H1 (cell line): ENCODE measurements at regions not wholly inside any gene's neighbourhood (a gene's known extent, or its start where the extent isn't known, plus 50 kb on each side); places are given as distances from the start of the nearest gene placed in this dataset.

ENCODE experiments used
- CTCF ChIA-PET: fragments of 300-600 bp; sonication (Branson Sonifier 250); formaldehyde crosslinking; loops from one replicate; lab custom pipeline; 2021; ENCODE audit not compliant: partially characterized antibody; lab: Charles Lee
- POLR2A ChIA-PET: fragments of 300-600 bp; sonication (Branson Sonifier 250); formaldehyde crosslinking; loops from one replicate; lab custom pipeline; 2021; ENCODE audit warnings: inconsistent platforms; ENCODE audit not compliant: partially characterized antibody; lab: Charles Lee
- DNase-seq, 2 experiments: peaks; one replicate each; pipeline versions ENCODE4 v3.0.0 to v3.0.0-alpha.2; 2010 to 2022; ENCODE audit warnings: low spot score in 2 of 2, low read depth in 1 of 2, mixed read lengths in 1 of 2
- FAIRE-seq: peaks from 2 replicates; lab custom pipeline; 2011; peaks lifted over from hg19 to GRCh38; lab: Jason Lieb, UNC
- H2AFZ ChIP-seq: 2 replicates; pipeline ENCODE4 v1.8.1; 2012; ENCODE audit warnings: low read length, inconsistent platforms
- H2AK5ac ChIP-seq: 2 replicates; pipeline ENCODE4 v1.6.1; 2013; ENCODE audit warnings: low read depth, low read length
- H2BK120ac ChIP-seq: replicated peaks from 2 replicates; pipeline ENCODE3; 2013; ENCODE audit warnings: low read depth, low read length, inconsistent platforms
- H2BK12ac ChIP-seq: 2 replicates; pipeline ENCODE4 v1.6.1; 2013; ENCODE audit warnings: low read depth, low read length
- H2BK15ac ChIP-seq: 2 replicates; pipeline ENCODE4 v1.6.1; 2013; ENCODE audit warnings: low read length
- H2BK20ac ChIP-seq: 2 replicates; pipeline ENCODE4 v1.6.1; 2013; ENCODE audit warnings: low read length
- H2BK5ac ChIP-seq: 2 replicates; pipeline ENCODE4 v1.6.1; 2013; ENCODE audit warnings: low read depth, low read length
- H3K14ac ChIP-seq: 2 replicates; pipeline ENCODE4 v1.6.1; 2013; ENCODE audit warnings: inconsistent platforms; ENCODE audit not compliant: insufficient read length
- H3K18ac ChIP-seq: 2 replicates; pipeline ENCODE4 v1.6.1; 2013; ENCODE audit warnings: low read length; ENCODE audit errors: extremely low read depth
- H3K23ac ChIP-seq: 2 replicates; pipeline ENCODE4 v1.6.1; 2013; ENCODE audit warnings: inconsistent platforms; ENCODE audit not compliant: insufficient read length
- H3K23me2 ChIP-seq: 2 replicates; pipeline ENCODE4 v1.6.1; 2013; ENCODE audit warnings: low read depth, low read length
- H3K27ac ChIP-seq: 2 replicates; pipeline ENCODE4 v1.6.1; 2011; ENCODE audit warnings: low read depth, low read length, inconsistent platforms
- H3K27me3 ChIP-seq, 4 experiments: replicated peaks in 1 of 4; 1 replicate in 1 of 4; 2 replicates in 3 of 4; pipeline versions ENCODE4 v1.6.1 to v1.8.1; 2011 to 2013; ENCODE audit warnings: low read length in 3 of 4, mild to moderate bottlenecking in 3 of 4, inconsistent platforms in 2 of 4, mixed read lengths in 2 of 4, moderate library complexity in 1 of 4; ENCODE audit not compliant: control insufficient read depth in 3 of 4, insufficient read depth in 3 of 4; ENCODE audit errors: extremely low read depth in 1 of 4
- H3K36me3 ChIP-seq, 4 experiments: 2 replicates each; pipeline versions ENCODE4 v1.6.1 to v1.8.1; 2011 to 2013; ENCODE audit warnings: mild to moderate bottlenecking in 4 of 4, low read length in 3 of 4, moderate library complexity in 2 of 4, control low read depth in 1 of 4, inconsistent platforms in 1 of 4; ENCODE audit not compliant: insufficient read depth in 4 of 4, control insufficient read depth in 2 of 4
- H3K4ac ChIP-seq: replicated peaks from 2 replicates; pipeline ENCODE3; 2013; ENCODE audit warnings: low read length, low read depth, mixed read lengths, inconsistent platforms; ENCODE audit not compliant: insufficient read length
- H3K4me1 ChIP-seq, 4 experiments: replicated peaks in 1 of 4; 1 replicate in 1 of 4; 2 replicates in 3 of 4; pipeline versions ENCODE4 v1.6.1 to v1.8.1; 2011 to 2013; ENCODE audit warnings: low read length in 3 of 4, inconsistent platforms in 2 of 4, mixed read lengths in 1 of 4; ENCODE audit not compliant: insufficient read depth in 4 of 4, control insufficient read depth in 3 of 4
- H3K4me2 ChIP-seq, 2 experiments: 2 replicates each; pipeline versions ENCODE4 v1.6.1 to v1.8.1; 2011 to 2013; ENCODE audit warnings: low read depth in 2 of 2, low read length in 2 of 2, control low read depth in 1 of 2, inconsistent platforms in 1 of 2, mild to moderate bottlenecking in 1 of 2; ENCODE audit not compliant: insufficient read depth in 1 of 2
- H3K4me3 ChIP-seq, 4 experiments: fragments of 200-600, 300-600 bp in 1 of 4; sonication (generic), shearing (Covaris generic), sonication (Bioruptor Twin) in 1 of 4; 2 replicates each; pipeline versions ENCODE4 v1.5.1 to v1.8.1; 2011 to 2016; ENCODE audit warnings: low read length in 4 of 4, low read depth in 3 of 4, control low read depth in 2 of 4, inconsistent platforms in 2 of 4, mild to moderate bottlenecking in 2 of 4, mixed read lengths in 1 of 4, moderate library complexity in 1 of 4; ENCODE audit not compliant: insufficient read depth in 2 of 4; ENCODE audit errors: extremely low read depth in 1 of 4
- H3K56ac ChIP-seq: replicated peaks from 2 replicates; pipeline ENCODE3; 2013; ENCODE audit warnings: low read depth, mild to moderate bottlenecking, mixed read lengths, low read length, inconsistent platforms; ENCODE audit not compliant: insufficient read length
- H3K79me1 ChIP-seq: 2 replicates; pipeline ENCODE4 v1.6.1; 2013; ENCODE audit warnings: low read depth, low read length, control low read depth
- H3K79me2 ChIP-seq, 2 experiments: 2 replicates each; pipeline versions ENCODE4 v1.6.1 to v1.8.1; 2012 to 2013; ENCODE audit warnings: low read length in 2 of 2, mild to moderate bottlenecking in 2 of 2, inconsistent platforms in 1 of 2; ENCODE audit not compliant: insufficient read depth in 2 of 2, control insufficient read depth in 1 of 2
- H3K9ac ChIP-seq, 4 experiments: replicated peaks in 1 of 4; 1 replicate in 1 of 4; 2 replicates in 3 of 4; pipeline versions ENCODE4 v1.6.1 to v1.8.1; 2011 to 2013; ENCODE audit warnings: low read depth in 3 of 4, low read length in 3 of 4, control low read depth in 2 of 4, mild to moderate bottlenecking in 2 of 4, moderate library complexity in 2 of 4, inconsistent platforms in 1 of 4; ENCODE audit errors: extremely low read depth in 1 of 4
- H3K9me3 ChIP-seq, 2 experiments: 2 replicates each; pipeline versions ENCODE4 v1.6.1 to v1.8.1; 2012 to 2013; ENCODE audit warnings: mild to moderate bottlenecking in 2 of 2, moderate library complexity in 2 of 2, control low read depth in 1 of 2, inconsistent platforms in 1 of 2, low read depth in 1 of 2, low read length in 1 of 2, mixed read lengths in 1 of 2; ENCODE audit not compliant: insufficient read depth in 2 of 2
- H4K20me1 ChIP-seq, 2 experiments: replicated peaks in 1 of 2; 2 replicates each; pipeline versions ENCODE3 to v1.8.1; 2011 to 2013; ENCODE audit warnings: inconsistent platforms in 2 of 2, low read length in 2 of 2, mild to moderate bottlenecking in 1 of 2; ENCODE audit not compliant: insufficient read depth in 2 of 2, control insufficient read depth in 1 of 2
- H4K5ac ChIP-seq: 2 replicates; pipeline ENCODE4 v1.6.1; 2013; ENCODE audit warnings: low read length, low read depth, mixed read lengths, inconsistent platforms; ENCODE audit not compliant: insufficient read length
- H4K8ac ChIP-seq: 2 replicates; pipeline ENCODE4 v1.8.0; 2013; ENCODE audit warnings: mild to moderate bottlenecking, moderate library complexity, low read length, inconsistent platforms; ENCODE audit not compliant: insufficient read depth; ENCODE audit errors: extremely low read depth
- H4K91ac ChIP-seq: replicated peaks from 2 replicates; pipeline ENCODE3; 2013; ENCODE audit warnings: low read length, mixed read lengths, inconsistent platforms; ENCODE audit not compliant: insufficient read length
- SIN3A ChIP-seq, 2 experiments: IDR thresholded peaks in 1 of 2; conservative IDR thresholded peaks in 1 of 2; 2 replicates each; pipeline ENCODE4 v1.6.1; 2011 to 2012; ENCODE audit warnings: low read length in 2 of 2, improper control_type of control experiment in 1 of 2, low read depth in 1 of 2, mild to moderate bottlenecking in 1 of 2
- WGBS, 2 experiments: shearing (Covaris generic) in 1 of 2; methylation state at CpG; one replicate each; pipeline versions ENCODE4 v1.1.6 to v1.1.7; 2013 to 2015; ENCODE audit warnings: low lambda C conversion rate in 2 of 2, mixed read lengths in 2 of 2, inconsistent platforms in 1 of 2, low coverage in 1 of 2, missing lambda C conversion rate in 1 of 2; ENCODE audit not compliant: insufficient replicate concordance in 2 of 2, insufficient coverage in 1 of 2, insufficient read length in 1 of 2; ENCODE audit errors: extremely low coverage in 1 of 2, missing lambda C conversion rate in 1 of 2; 5-methylcytosine and 5-hydroxymethylcytosine counted together

GRCh38 chr11:70725739-70726138 is 327.4 kb downstream of the CTTN start:
- Histone ChIP-seq H2BK12ac (no peak overlapping the region), H4K5ac (no peak overlapping the region), H4K91ac (no peak overlapping the region), H3K14ac (peak overlapping the region; percentile 38), H3K23ac (no peak overlapping the region), H3K36me3 (no peaks in the 10 kb centered on the region), H2AFZ (no peak overlapping the region), H3K27me3 (no peaks in the 10 kb centered on the region), H3K79me2 (no peaks in the 10 kb centered on the region), H4K8ac (no peak overlapping the region), H3K4me2 (no peak overlapping the region), H2BK15ac (no peak overlapping the region), H2BK120ac (no peak overlapping the region), H2BK5ac (no peak overlapping the region), H3K23me2 (no peaks in the 10 kb centered on the region; the same call in 1 of the 2 replicates), H4K20me1 (peaks cover 0 to 3% of the 10 kb centered on the region in 2 experiments), H2BK20ac (no peak overlapping the region), H3K4ac (no peak overlapping the region), H2AK5ac (no peak overlapping the region), H3K9me3 (no peaks in the 10 kb centered on the region), H3K56ac (no peak overlapping the region), H3K18ac (no peak overlapping the region), H3K9ac (no peak overlapping the region), H3K4me1 (peaks cover 0 to 5% (median 1%) of the 10 kb centered on the region in 4 experiments; a peak in 3 of 7 replicates), H3K79me1 (no peaks in the 10 kb centered on the region; the same call in 1 of the 2 replicates), H3K4me3 (no peak overlapping the region), H3K27ac (no peak overlapping the region)
- DNase-seq (no peak), FAIRE-seq (no peak)
- no peak for TF ChIP-seq SIN3A (conservative IDR thresholded peaks at IDR 0.05 in 1 of 2, IDR thresholded peaks at IDR 0.05 in 1 of 2; ENCODE audit: low read depth in 1 of 2, low read length in 2 of 2)
- CTCF ChIA-PET: interaction anchor here (1.0 to 1.7 kb wide), 5 partner anchors 10 to 258 kb away, joined by 3 to 7 read pairs (median 4); no protein-coding TSS in a partner anchor
- 90% methylated on average over 7 of the region's 7 CpGs; no CpG with 5 or more reads in 1 of the 2 experiments for WGBS, 2 experiments
- POLR2A ChIA-PET: no interaction called here
